NOMO-1 treated with dmso at 0.1 percent for 144 hours (cell line): ENCODE measurements at regions not wholly inside any gene's neighbourhood (a gene's known extent, or its start where the extent isn't known, plus 50 kb on each side); places are given as distances from the start of the nearest gene placed in this dataset.

Source experiments
- DNase-seq: peaks from one replicate; lab custom pipeline; 2025; ENCODE audit not compliant: unreplicated experiment; lab: John Stamatoyannopoulos, UW

DNA sequence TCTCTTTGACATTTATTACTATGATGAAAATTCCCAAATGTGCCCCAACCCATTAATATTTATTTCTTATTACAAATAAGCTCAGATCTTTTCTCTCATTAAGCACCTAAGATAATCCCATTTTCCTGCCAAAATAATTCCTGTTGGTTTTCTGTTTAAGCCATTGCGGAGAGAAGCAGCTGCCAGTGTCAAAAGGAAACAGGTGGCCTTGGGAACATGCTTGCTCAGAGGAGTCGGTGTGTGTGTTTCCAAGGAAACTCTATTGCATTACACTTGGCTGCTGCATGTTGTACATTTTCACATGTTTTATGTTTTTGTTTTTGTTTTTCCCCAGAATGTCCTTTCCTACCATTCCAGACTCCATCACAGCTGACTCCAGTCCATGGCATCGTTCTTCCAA lies 56.4 kb downstream of the CD24 start:
- DNase-seq = no peak

DNA sequence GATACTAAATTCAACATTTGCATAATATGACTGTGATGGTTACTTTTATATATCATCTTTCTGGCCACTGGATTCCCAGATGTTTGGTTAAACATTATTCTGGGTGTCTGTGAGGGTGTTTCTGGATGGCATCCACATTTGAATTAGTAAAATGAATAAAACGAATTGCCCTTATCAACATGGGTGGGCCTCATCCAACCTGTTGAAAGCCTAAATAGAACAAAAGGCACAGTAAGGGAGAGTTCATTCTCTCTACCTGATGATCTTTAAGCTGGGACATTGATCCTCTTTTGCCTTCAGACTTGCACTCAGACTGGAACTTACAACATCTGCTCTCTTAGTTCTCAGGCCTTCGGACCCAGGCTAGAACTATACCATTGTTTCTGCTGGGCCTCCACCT lies 57.6 kb downstream of the CD24 start:
- no peak for DNase-seq

DNA sequence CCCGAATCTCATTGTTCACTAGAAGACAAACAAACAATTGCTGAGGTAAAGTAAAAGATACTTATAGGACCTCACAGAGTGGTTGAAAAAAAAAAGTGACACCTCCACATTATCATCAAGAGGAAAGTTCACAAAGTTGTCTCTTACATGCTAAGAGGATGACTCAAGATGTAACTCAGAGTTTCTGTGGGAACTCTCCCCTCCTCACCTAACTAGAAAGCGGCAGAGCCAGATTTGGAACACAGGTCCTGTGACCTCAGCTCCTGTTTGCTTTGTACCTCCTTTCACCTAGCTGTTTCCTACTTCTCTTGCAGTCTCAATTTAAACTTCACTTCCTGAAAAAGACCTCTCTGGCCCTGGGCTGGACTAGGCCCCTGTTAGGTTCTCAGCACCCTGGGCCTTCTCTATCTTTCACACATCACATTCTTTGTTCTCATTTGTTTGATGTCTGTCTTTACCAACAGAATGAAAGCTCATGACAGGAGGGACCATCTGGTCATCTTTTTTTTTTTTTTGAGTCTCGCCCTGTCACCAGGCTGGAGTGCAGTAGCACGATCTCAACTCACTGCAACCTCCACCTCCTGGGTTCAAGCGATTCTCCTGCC lies 60.8 kb downstream of the CD24 start:
- DNase-seq = no peak

DNA sequence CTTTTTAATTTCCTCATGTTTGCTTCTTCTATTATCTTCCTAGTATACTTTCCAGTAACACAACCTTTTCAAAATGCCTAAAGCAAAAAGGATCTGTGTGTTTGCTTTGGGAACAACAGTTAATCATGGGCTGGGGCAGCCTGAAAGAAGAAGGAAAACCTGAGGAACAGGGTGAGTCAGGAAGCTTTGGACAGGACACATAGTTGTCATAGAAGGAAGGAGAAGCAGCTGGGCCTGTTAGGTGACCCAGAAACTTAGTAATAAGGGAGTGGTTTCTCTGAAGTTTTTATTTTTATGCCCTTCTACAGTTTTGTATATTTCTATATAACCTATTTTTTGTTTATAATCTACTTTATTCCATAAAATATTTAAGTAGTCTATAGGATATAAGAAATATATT lies 61.4 kb downstream of the CD24 start:
- no peak for DNase-seq

DNA sequence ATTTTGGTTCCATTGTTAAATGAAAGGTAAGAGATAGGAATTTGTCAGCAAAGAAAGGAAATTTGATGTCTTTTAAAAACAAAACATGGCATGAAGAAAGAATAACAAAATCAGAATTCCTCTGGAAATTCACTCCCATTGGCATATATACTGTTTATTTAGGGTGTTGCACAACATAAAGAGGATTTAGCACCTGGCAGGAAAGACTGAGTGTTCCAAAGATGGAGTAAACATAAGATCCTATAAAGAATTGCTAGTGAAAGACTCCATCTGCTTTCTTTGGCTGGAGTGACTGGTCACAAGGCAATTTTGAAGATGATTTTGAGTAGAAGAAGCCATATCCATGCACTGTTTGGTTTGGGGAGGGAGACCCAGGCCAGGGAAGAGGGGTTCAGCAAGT lies 62.4 kb downstream of the CD24 start:
- no peak for DNase-seq

DNA sequence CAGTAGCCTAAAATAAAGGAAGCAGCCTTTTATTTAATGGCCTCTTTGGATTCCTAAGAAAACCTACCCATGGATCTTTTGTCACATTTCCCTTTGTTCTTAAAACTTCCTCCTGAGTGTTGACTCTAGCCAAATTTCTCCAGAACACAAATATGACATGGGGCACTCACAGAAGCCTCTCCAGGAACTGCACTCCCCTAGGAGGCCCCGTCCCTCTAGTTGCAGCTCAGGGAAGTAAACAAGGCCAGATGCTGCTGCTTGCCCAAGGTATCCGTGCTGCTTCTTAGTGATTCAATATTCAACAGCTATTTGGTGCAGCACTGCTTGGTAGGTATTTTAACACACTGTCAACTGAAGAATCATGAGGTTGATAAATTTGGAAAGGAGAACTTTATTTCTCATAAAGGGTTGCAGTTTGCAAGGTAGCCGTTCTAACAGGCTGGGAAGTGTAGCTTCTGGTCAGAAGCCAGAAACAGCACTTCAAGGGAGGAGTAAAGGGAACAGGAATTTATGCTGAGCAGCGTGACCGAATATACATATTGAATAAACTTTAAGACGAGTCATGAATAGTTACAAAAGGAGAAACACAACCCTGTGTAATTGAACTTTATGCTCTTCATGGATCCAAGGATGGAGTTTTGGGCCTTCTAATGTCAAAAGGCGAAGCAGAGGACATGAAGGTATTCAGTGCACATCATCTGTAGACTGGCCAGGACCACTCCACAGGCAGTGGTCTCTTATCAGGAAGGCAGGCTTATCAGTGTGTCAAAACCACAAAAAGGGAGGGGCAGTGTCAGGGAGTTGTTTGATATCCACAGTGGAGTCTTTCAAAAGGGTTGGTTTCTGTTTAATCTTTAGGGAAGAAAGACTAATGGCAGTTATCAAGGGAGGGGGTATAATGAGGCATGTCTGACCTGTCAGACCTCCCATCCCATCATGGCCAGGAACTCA lies 63.3 kb downstream of the CD24 start:
- no peak for DNase-seq

DNA sequence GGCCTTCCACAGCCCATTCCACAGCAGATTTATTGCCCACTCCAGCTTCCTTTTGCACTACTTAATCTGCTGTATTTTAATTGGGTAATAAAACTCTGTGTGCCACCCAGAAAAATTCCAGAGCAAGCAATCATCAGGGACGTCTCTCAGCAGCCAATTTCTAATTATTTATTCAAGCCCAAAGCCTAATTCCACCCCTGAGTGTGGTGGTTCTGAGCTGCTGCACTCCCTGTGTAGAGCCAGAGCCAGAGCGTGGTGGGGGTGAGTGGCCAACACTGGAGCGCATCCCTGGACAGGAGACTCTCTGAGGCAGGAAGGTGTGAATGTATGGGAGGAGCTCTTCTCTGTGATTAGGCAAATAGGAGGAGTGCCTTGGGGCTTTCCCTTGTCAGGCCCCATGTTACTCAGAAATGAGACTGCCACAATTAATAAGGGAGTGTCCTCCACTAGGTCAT lies 66.1 kb downstream of the CD24 start:
- DNase-seq = no peak

DNA sequence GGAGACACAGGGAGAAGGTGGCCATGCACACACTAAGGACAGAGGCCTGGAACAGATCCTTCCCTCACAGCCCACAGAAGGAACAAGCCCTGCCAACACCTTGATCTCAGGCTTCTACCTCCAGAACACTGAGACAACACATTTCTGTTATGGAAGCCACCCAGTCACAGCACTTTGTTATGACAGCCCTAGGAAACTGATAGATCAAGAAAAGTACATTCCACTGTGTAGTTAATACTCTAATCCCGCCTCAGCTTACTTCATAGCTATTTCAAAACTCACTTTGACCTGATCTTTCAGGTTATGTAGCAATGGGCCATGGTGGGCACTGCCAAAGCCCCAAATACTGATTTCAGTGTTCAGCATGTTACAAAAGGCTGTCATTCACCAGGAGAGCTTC lies 66.8 kb downstream of the CD24 start:
- no peak for DNase-seq

DNA sequence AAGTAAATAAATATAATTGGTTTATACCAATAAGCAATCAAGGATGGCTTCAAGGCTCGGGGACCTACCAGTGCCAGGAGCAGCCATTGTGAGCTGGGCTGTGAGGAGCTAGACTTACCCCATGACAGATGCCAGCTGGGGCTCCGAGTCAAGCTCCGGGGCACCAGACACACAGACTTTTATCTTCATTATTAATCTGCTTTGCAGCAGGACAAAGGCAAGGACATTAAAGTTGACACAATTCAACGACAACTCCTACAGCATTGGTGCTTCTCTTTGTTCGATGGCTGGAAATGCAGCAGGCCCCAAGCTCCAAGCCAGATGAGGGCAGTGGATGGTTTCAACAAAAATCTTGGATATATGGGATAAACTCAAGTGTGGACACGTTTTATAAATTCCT lies 68.3 kb downstream of the CD24 start:
- DNase-seq = no peak

DNA sequence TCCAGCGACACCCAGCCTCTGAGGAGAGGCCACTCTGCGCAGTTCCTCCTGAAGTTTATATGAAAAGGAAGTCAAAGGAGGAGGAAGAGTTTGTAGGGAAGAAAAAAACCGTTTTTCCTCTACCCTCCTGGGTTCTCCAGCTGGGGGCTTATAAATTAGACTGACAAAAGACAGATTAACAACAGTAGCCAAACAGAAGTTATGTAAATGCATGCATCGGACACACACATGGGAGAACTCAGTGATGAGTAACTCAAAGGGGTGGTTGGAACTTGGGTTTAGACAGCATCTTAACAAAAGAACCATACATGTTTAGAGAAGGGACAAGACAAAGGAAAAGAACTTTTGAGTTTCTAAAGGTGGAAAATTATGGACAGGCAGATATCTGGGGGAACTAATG lies 71.2 kb downstream of the CD24 start:
- DNase-seq = no peak

DNA sequence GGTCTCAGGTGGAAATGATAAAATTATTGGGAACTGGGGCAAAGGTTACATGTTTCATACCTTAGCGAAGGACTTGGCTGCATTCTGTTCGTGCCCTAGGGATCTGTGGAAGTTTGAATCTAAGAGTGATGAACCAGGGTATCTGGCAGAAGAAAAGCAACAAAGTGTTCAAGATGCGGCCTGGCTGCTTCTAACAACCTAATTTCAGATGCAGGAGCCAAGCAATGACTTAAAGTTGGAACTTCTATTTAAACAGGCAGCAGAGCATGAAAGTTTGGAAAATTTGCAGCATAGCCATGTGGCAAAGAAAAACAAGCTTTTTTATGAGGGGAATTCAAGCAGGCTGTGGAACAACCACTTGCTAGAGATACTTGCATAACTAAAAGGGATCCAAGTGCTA lies 73.5 kb downstream of the CD24 start:
- DNase-seq = no peak

DNA sequence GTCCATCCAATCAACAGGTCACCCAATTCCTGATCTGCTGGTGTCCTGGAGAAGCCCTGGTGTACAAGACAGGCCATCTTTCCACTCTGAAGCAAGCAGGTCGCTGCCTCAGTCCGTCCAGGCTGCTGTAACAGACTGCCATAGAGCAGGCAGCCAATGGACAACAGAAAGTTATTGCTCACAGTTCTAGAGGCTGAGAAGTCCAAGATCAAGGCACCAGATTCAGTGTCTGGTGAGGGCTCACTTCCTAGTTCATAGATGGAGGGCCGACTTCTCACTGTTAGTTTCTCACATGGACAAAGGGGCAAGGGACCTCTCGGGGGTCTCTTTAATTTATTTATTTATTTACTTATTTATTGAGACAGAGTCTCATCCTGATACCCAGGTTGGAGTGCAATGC lies 74.8 kb downstream of the CD24 start:
- DNase-seq = no peak

DNA sequence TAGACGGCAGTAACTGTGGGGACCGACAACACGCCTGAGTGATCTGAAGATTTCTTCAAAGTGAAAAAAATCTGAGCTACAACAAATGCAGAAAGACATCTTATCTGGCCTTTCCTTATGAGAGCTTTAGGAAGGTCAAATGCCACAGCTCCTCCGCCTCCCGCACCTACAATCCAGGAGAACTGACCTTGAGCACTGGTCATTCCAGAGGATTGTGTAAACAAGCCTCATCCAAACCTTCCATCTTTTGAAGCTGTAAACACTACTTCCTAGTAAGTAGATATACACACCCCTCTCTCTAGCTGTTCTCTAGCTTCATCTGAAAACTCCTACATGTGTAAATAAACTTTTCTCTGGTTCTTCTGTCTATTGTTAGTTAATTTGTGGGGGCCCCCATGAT lies 76.9 kb downstream of the CD24 start:
- no peak for DNase-seq

DNA sequence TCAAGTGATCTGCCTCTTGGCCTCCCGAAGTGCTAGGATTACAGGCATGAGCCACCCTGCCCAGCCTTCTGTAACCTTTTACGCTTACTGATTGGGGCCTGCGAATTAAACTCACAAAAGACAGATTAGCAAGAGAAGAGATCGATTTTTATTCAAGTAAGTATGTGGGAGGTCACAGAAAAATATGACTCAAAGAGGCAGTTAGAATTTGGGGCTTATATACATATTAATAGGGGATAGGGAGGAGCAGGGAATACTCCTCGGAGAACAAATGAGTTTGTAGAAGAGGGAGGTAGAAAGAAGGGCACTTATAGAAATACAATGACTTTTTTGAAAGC lies 78.9 kb downstream of the CD24 start:
- no peak for DNase-seq

DNA sequence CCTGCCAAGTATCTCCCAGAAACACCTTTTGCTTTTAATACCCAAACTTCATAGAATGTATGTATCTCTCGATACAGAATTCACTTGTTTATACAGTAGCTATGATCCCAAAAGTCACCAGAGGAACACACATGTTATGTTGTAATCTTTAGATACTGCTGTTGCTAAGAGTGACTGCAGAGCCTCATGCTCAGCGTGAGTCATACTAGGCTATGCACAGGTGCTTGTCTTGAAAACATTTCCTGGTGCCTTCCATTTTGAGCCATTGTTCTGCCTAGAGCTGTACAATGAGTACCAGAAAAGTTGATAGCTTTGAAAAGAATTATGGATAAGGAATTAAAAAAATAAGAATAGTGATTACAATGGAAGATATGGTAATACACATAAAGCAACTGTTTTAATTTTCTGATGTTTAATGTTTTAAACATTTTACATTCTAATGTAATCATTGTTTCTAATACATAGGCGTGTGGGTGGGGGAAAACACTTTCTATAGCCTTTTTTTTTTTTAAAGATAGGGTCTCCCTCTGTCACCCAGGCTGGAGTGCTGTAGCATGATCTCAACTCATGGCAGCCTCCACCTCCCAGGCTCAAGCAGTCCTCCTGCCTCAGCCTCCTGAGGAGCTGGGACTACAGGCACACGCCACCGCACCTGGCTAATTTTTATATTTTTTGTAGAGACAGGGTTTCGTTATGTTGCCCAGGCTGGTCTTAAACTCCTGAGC lies 79.4 kb downstream of the CD24 start:
- no peak for DNase-seq

DNA sequence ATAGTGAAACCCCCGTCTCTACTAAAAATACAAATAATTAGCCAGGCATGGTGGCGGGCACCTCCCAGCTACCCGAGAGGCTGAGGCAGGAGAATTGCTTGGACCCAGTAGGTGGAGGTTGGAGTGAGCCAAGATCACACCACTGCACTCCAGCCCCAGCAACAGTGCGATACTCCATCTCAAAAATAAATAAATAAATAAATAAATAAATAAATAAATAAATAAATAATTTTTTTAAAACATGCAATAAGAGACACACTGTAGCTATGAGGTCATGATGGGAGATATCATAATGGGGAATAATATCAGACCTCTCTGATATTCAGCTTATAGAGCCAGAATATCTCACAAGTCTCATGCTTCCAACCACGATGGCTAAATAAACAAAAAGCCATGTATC lies 82.3 kb downstream of the CD24 start:
- no peak for DNase-seq

DNA sequence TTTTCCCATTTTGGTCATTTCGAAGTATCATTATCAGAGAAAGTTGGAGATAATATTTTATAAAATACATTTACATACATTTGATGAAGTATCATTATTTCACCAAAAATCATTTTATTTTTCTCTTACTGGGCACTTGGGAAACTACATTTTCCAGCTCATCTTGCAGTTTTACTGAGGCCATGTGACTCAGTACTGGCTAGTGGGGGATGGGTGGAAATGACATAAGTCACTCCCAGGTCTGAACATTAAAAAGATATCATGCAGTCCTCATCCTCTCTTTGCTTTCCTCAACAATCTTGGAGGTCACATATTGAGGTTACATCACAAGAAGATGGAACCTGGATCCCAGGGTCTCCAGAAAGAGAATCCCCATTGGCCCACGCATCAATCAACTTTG lies 84.1 kb downstream of the CD24 start:
- DNase-seq = no peak

DNA sequence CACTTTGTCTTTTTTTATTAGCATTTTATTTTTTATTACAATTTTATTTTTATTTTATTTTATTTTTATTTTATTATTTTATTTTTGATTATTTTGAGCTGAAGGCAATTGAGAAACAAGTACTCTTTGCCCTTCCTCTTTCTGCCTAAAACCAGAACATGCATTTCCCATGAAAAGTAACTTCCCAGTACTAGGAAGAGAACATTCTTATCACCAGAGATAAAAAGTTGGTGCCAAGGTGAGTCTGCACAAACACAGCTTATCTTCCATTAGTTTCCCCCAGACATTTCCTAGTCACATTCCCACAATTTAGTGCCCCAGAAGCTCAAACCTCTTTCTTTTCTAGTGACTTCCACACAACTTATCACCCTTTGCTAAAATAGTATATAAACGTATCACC lies 84.8 kb downstream of the CD24 start:
- no peak for DNase-seq

DNA sequence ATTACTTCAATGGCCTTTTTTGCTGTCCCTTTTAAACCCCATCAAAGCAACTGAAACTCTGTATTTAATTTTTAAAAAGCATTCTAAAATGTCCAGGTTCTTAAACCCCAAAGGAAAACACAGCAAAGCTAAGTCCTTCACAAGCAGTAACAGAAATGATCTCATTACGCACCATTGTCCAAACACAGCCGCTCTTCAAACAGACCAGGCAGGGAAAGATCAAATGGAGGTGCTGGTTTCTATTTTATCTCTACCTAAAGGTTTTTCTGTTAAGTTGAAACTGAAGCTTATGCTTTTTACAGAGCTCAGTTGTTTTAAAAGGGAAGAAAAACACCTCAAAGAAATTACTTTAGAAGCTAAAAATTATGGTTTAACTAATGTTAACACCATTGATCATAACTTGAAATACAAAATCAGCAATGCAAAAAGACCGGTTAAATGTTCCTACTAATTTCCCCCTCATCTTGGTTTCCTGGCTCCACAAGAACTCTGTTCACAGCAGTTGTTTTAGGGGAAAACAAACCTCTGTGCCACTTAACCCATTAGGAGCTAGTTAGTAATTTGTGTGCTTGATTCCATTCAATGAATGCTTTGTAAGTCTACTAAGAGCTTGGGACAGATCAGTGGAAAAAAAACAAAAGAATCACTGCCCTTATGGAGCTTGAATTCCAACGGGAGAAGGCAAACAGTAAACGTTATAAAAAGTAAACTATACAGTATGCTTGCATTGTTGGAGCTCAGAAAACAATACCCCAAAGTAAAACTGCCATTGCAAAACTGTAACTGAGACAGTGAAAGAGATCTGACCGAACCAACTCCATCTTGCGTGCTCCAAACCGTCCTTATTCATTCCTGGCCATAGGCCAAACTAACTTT lies 87.4 kb downstream of the CD24 start:
- no peak for DNase-seq

DNA sequence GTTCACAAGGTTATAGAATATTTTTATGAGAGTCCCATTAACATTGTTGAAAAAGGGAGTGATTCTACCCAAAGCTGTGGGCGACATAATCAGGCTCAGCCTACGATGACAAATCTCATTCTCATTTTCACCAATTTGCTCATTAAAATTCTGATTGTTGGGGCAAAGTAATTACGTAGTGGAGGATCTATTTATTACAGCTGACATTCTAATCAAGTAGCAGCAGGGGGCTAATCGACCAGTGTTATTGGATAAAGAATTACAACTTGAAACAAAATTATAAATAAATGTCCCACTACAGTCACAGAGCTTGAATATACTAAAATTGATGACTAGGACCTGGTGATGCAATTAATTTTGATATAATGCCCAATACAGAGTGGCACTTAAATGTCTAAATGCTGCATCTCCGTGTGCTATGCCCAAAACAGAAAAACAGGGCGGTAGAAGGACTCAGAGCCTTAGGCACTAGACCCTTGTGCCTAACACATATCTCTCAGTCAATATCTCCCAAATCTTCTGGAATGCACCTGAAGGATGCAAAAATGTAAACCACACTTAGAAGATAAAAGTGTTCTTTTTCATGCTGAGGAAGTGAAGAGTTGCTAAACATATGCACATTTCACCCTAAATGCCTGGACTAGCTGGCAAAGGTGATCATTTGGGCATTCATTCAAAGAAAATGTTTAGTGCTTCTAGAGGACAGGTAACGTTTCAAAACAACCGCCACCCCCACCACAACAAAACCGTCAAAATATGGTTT lies 88.3 kb downstream of the CD24 start:
- DNase-seq = no peak
